Motor neuron (in vitro differentiated cells): ENCODE measurements at regions not wholly inside any gene's neighbourhood (a gene's known extent, or its start where the extent isn't known, plus 50 kb on each side); places are given as distances from the start of the nearest gene placed in this dataset.
"Not testable (repeated sequence)": the region's sequence is repeated elsewhere in the genome, so short reads cannot be mapped to it uniquely, and the experiment has no call there.

Experiments used
- ATAC-seq, 8 experiments: fragments of 200-7000 bp; cut with Tn5 transposase; replicated peaks in 6 of 8; 2 replicates each; pipeline ENCODE4 v1.8.0; 2021; ENCODE audit warnings: mild to moderate bottlenecking in 8 of 8, moderate library complexity in 8 of 8
- H3K27ac ChIP-seq, 2 donors: fragments of 250-450 bp; sonication (Bioruptor Pico); 2 replicates each; pipeline ENCODE4 v1.9.0; 2021; ENCODE audit warnings: antibody characterized with exemption in 2 of 2, mild to moderate bottlenecking in 2 of 2, moderate library complexity in 1 of 2
- H3K4me1 ChIP-seq, 2 donors: fragments of 250-450 bp; sonication (Bioruptor Pico); replicated peaks in 1 of 2; 2 replicates each; pipeline ENCODE4 v1.6.1; 2021; ENCODE audit warnings: antibody characterized with exemption in 2 of 2, mild to moderate bottlenecking in 2 of 2, moderate library complexity in 1 of 2
- H3K4me3 ChIP-seq, 5 donors: fragments of 250-450 bp; sonication (Bioruptor Pico); 2 replicates each; pipeline ENCODE4 v1.9.0; 2021; ENCODE audit warnings: antibody characterized with exemption in 5 of 5, mild to moderate bottlenecking in 5 of 5, moderate library complexity in 4 of 5
- WGBS, 10 experiments: fragments of 450-650 bp; shearing (Covaris generic); methylation state at CpG; one replicate each; pipeline ENCODE4 v1.0.0; 2022; 5-methylcytosine and 5-hydroxymethylcytosine counted together
- in situ Hi-C, 9 experiments: fragments of 400-800 bp; cut with MboI; loops; one replicate each; pipeline ENCODE4 v1.15.0; 2021; ENCODE audit warnings: low sequenced_read_pairs in 9 of 9, low pct_unique_long_range_greater_than_20kb in 2 of 9; ENCODE audit not compliant: unreplicated experiment in 9 of 9

- 0 to 95% (median 72%) methylated on average over 1 to 7 of the region's 7 CpGs for WGBS, 10 experiments
Measured at GRCh38 chr5:56763711-56764466, 51.5 kb upstream of the MAP3K1 start.

GRCh38 chr5:56763182-56763581 lies 52.2 kb upstream of the MAP3K1 start:
- no peak for ATAC-seq
- no peaks in the 10 kb centered on the region for H3K4me1 ChIP-seq
- WGBS, 10 experiments: 100% methylated on average over 1 of the region's 1 CpG; no CpG with 5 or more reads in 5 of the 10 experiments
- H3K27ac ChIP-seq: no peak overlapping the region
- in situ Hi-C loops: no loop called here
- H3K4me3 ChIP-seq: no peak overlapping the region

More at GRCh38 chr5:56763711-56764466, 51.5 kb upstream of the MAP3K1 start:
- no peak overlapping the region for H3K4me3 ChIP-seq
- no peak overlapping the region for H3K27ac ChIP-seq
- no peak for ATAC-seq
- H3K4me1 ChIP-seq: no peaks in the 10 kb centered on the region
- in situ Hi-C loops: no loop called here

DNA sequence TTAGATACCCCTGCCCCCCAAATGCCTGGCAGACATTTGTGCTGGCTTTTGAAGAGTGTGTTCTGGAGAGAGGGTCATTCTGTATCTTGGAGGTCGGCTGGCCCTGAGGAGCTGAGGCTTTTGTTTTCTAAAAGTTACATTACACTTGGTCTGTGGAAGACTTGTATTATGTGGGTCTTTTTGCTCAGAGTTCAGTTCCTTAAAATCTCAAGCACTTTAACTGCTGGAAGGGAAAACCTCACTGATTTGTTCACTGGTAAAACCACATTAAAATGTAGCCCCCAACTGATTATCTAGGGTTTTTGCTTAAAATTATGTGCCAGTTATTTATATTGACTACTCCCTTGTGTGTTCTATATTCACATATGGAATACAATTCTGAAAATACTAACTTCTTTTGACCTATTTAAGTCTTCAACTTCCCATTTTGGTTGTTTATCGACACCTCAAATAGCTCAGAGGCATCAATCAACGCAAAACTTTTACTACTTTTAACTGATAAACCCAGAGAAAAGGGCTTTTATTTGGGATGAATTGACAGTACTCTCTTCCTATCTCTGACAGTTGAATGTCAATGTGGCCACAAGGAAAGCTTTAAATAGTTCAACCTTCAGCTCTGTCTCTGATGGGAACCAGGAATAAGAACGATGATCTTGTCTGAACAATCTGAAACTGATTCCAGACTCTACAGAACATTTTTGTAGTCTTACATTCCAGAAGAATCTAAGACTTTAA lies 54.0 kb upstream of the MAP3K1 start:
- H3K4me3 ChIP-seq: no peak overlapping the region
- no peak for ATAC-seq
- no peak overlapping the region for H3K27ac ChIP-seq
- H3K4me1 ChIP-seq: no peaks in the 10 kb centered on the region
- 42 to 100% (median 74%) methylated on average over 2 to 4 of the region's 4 CpGs for WGBS, 10 experiments
- in situ Hi-C loops: no loop called here

GRCh38 chr5:56760723-56761122 lies 54.6 kb upstream of the MAP3K1 start:
- WGBS, 10 experiments: 30 to 93% (median 53%) methylated on average over 1 to 4 of the region's 5 CpGs; no CpG with 5 or more reads in 4 of the 10 experiments

DNA sequence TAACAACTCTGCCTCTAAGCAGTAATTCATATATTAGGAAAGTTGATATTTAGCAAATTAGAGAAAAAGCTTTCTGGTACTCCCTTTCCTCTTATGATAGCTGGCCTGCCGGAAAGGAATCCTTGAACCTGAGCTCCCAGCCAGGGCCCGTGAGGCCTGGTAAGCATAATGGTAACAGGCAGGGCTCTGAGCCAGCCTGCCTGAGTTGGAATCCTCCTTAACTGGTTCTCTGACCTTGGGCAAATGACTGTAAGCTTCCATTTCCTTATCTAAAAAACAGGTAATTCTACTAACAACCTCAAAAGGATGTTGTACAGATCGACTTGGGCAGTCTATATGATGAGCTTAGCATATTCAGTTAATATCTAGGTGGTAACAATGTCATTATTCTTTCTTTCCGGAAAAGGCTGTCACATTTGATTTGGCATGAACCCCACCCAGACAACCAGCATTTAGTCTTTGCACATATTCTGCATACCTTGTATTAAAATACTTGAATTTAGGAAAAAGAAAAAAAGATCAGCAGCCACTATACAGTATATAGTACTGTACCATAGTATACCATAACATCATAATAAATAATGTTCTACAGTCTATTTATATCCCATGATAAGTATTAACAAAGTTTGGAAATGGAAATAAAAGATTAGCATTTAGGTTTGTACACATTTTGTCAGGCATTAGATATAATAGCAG lies 55.7 kb upstream of the MAP3K1 start:
- Histone ChIP-seq H3K27ac (no peak overlapping the region), H3K4me3 (no peak overlapping the region), H3K4me1 (no peaks in the 10 kb centered on the region)
- in situ Hi-C loops: no loop called here
- ATAC-seq: peak in 3 of 8 experiments; percentile 48 to 85 (median 76)
- WGBS, 10 experiments: 0 to 100% (median 81%) methylated on average over 1 to 4 of the region's 4 CpGs

More at GRCh38 chr5:56760723-56761122, 54.6 kb upstream of the MAP3K1 start:
- Histone ChIP-seq H3K27ac (no peak overlapping the region), H3K4me3 (no peak overlapping the region), H3K4me1 (no peaks in the 10 kb centered on the region)
- in situ Hi-C loops: no loop called here
- no peak for ATAC-seq

DNA sequence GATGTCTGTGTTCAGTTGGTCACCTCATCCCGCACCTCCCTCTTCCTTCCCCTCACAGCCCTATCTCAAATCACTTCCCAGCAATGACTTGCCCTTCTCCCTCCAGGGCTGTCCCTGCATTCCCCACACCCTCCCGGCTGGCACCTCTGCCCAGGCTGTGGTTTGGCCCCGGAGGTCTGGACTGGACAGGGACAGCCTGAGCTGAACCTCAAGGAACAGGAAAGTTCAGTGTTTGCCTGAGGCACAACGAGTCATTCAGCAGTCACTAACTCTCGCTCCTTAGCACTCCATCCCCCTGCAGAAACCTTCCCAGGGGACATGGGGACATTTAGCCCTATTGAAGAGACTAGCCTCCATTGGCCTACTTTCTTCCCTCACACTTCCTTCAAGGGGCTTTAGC lies 58.3 kb upstream of the MAP3K1 start:
- peak in 2 of 8 experiments; percentile 34 to 76 for ATAC-seq
- WGBS, 10 experiments: 42 to 100% (median 53%) methylated on average over 1 to 2 of the region's 5 CpGs; no CpG with 5 or more reads in 6 of the 10 experiments
- H3K4me3 ChIP-seq: no peak overlapping the region
- no peak overlapping the region for H3K27ac ChIP-seq
- H3K4me1 ChIP-seq: no peaks in the 10 kb centered on the region
- in situ Hi-C loops: no loop called here

- in situ Hi-C loops: no loop called here
- ATAC-seq: no peak
- Histone ChIP-seq H3K4me3 (no peak overlapping the region), H3K4me1 (no peaks in the 10 kb centered on the region), H3K27ac (no peak overlapping the region)
- WGBS, 10 experiments: 40 to 100% (median 83%) methylated on average over 1 to 3 of the region's 3 CpGs; no CpG with 5 or more reads in 1 of the 10 experiments
Measured at GRCh38 chr5:56755036-56755555, 60.3 kb upstream of the MAP3K1 start.

- in situ Hi-C loops, H3K4me3 ChIP-seq, H3K4me1 ChIP-seq, ATAC-seq, H3K27ac ChIP-seq: not testable (repeated sequence)
- 80 to 100% methylated on average over 1 to 2 of the region's 5 CpGs; no CpG with 5 or more reads in 8 of the 10 experiments for WGBS, 10 experiments
Measured at GRCh38 chr5:56753588-56753987, 61.8 kb upstream of the MAP3K1 start.

- no peak overlapping the region for H3K27ac ChIP-seq
- WGBS, 10 experiments: 20 to 100% (median 70%) methylated on average over 1 to 2 of the region's 2 CpGs; no CpG with 5 or more reads in 1 of the 10 experiments
- H3K4me1 ChIP-seq: no peaks in the 10 kb centered on the region
- H3K4me3 ChIP-seq: no peak overlapping the region
- in situ Hi-C loops: no loop called here
- ATAC-seq: no peak
Measured at GRCh38 chr5:56751572-56752313, 63.6 kb upstream of the MAP3K1 start.

DNA sequence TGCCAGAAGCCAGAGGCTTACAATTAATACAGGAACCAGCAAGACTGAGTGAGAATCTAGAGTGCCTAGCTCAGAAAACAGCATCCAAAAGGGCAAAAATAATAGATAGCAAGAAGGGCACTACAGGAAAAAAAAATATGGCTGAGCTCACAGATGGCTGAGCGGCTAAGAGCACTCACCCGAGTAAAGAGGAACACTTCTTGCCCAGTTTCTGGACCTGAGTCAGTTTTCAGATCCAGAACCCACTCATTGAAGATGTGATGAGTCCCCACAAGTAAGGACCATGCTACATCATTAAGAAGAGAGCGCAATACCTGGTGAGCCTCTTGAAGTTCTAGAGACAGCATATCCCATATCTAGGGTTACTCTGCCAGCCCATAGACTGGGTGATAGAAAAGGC lies 65.5 kb upstream of the MAP3K1 start:
- WGBS, 10 experiments: 51 to 100% (median 87%) methylated on average over 1 to 3 of the region's 3 CpGs; no CpG with 5 or more reads in 6 of the 10 experiments
- H3K27ac ChIP-seq: no peak overlapping the region
- no peak for ATAC-seq
- no peak overlapping the region for H3K4me3 ChIP-seq
- H3K4me1 ChIP-seq: no peaks in the 10 kb centered on the region
- in situ Hi-C loops: no loop called here

GRCh38 chr5:56746553-56747339 lies 68.6 kb upstream of the MAP3K1 start:
- 47 to 100% (median 83%) methylated on average over 1 to 4 of the region's 4 CpGs for WGBS, 10 experiments
- Histone ChIP-seq H3K4me3 (no peak overlapping the region), H3K27ac (no peak overlapping the region), H3K4me1 (no peaks in the 10 kb centered on the region)
- no peak for ATAC-seq
- in situ Hi-C loops: no loop called here

DNA sequence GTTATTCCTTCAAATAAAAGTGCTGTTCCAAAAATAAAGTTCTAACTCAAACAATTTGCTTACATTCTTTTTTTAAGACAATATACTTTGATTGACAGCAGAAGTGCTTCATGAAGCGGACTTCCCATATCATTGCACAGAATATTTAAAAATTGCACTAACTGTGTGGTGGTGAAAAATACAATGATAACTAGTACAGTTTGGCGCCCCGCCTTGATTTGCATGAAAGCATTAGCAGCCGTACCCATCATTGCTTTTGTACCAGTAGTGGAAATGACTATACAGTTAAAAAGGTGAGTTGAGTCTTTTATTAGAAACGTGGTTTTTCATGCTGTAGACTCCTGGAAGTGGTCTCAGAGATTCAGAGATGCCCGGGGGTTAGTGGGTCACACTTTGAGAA lies 69.5 kb upstream of the MAP3K1 start:
- 32 to 100% (median 92%) methylated on average over 1 to 6 of the region's 6 CpGs for WGBS, 10 experiments
- in situ Hi-C loops: no loop called here
- ATAC-seq: no peak

More for the DNA sequence above, 69.5 kb upstream of the MAP3K1 start:
- H3K4me1 ChIP-seq: no peaks in the 10 kb centered on the region
- no peak overlapping the region for H3K27ac ChIP-seq
- no peak overlapping the region for H3K4me3 ChIP-seq
